ENCODE measurements at regions not wholly inside any gene's neighbourhood (a gene's known extent, or its start where the extent isn't known, plus 50 kb on each side); places are given as distances from the start of the nearest gene placed in this dataset.

- TF ChIP-seq, protein P1, sequence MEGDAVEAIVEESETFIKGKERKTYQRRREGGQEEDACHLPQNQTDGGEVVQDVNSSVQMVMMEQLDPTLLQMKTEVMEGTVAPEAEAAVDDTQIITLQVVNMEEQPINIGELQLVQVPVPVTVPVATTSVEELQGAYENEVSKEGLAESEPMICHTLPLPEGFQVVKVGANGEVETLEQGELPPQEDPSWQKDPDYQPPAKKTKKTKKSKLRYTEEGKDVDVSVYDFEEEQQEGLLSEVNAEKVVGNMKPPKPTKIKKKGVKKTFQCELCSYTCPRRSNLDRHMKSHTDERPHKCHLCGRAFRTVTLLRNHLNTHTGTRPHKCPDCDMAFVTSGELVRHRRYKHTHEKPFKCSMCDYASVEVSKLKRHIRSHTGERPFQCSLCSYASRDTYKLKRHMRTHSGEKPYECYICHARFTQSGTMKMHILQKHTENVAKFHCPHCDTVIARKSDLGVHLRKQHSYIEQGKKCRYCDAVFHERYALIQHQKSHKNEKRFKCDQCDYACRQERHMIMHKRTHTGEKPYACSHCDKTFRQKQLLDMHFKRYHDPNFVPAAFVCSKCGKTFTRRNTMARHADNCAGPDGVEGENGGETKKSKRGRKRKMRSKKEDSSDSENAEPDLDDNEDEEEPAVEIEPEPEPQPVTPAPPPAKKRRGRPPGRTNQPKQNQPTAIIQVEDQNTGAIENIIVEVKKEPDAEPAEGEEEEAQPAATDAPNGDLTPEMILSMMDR (IDR thresholded peaks at IDR 0.05) = no peak
- TF ChIP-seq EZH2 (IDR thresholded peaks at IDR 0.05) = no peak
These were observed 349.7 kb upstream of the POU3F2 start for GRCh38 chr6:98484696-98485095.

All from neural progenitor cell (in vitro differentiated cells).